HG02588 (cell line): ENCODE measurements at regions not wholly inside any gene's neighbourhood (a gene's known extent, or its start where the extent isn't known, plus 50 kb on each side); places are given as distances from the start of the nearest gene placed in this dataset.

Experiments used
- ATAC-seq: cut with Tn5 transposase; IDR thresholded peaks from one replicate; pipeline ENCODE4 v1.9.1; 2021; ENCODE audit warnings: mild to moderate bottlenecking, moderate library complexity; ENCODE audit not compliant: unreplicated experiment

DNA sequence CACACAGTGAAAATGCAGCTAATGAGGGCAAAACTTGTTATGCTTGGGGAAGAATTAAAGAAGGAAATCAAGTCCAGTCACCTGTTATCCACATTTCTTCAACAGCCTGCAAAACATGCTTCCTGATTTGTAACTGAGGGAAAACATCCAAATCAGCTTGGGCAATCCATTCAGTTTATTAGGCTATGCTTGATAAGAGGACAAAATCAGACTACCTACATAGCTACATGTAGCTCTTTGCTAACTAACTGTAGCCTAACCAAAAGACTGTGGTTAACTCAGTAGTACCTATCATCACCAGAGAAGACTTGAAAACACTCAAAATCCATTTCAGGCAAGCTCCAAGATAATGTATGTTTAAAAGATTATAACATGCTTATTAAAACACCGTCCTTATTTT is 436.4 kb downstream of the SHQ1 start:
- ATAC-seq = no peak

DNA sequence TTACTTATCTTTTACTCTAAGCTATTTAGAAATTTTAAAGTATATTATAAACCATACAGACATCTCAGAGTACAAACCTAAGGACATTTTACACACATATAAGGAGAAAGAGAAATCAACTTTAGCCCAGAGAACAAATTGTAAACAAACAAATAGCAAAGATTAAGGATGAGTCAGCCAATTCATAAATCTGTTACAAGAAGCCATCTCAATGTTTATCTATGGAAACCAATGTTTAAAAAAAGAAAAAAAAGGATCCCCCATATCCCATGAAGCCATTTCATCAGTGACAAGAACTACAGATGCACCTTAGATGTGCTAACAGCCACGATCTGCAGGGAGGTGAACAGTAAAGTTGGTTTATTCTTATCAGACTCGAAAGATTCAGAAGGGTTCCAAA is 437.1 kb downstream of the SHQ1 start:
- ATAC-seq = no peak

DNA sequence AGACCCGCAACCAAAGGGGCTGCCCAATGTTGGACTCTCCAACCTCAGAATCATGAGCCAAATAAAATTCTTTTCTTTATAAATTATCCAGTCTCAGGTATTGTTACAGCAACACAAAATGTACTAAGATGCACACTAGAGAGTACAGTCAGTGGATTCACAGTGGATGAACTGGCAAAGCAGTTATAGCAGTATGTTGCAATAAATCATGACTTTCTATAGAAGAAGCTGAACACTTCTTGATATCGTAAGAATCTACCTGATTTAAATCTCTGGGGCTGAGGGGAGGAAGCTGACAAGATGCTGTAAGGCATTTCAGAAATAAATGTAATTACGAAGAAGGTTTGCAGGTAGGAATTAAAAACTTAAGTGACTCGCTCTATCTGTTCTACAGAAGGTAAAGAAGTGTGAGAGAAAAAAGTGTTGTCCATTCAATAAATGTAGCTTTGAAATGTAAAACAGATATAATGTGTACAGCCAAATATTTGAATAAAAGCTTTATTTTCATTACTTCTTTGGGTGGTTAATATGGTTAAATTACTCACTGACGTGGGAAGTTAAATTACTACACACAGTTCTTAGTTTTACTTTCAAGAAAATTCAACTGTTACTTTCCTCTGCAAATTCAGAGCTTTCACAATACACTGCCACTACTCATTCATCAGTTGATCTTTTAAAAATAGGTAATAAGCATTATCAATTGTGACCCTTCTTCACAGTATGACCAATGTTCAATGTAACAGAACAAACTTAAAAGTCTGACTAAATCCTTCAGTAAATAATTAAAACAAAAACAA is 439.1 kb downstream of the SHQ1 start:
- no peak for ATAC-seq

DNA sequence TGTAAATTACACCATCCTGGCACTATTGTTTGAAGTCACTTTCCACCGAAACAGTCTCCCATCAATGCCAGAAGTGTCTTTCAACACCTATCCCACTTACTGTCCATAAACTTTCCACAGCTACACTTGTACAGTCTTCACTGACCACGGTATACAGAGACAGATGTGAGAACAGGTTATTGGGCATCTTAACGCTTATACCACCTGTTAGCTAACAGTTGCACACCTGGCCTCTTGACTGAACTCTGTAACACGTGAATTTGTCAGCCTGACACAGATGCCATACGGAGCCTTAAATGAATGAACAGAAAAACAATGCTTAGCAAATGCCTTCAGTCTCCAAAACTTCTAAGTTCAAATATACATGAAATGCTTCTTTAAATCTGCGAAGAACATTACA is 440.5 kb downstream of the SHQ1 start:
- no peak for ATAC-seq

DNA sequence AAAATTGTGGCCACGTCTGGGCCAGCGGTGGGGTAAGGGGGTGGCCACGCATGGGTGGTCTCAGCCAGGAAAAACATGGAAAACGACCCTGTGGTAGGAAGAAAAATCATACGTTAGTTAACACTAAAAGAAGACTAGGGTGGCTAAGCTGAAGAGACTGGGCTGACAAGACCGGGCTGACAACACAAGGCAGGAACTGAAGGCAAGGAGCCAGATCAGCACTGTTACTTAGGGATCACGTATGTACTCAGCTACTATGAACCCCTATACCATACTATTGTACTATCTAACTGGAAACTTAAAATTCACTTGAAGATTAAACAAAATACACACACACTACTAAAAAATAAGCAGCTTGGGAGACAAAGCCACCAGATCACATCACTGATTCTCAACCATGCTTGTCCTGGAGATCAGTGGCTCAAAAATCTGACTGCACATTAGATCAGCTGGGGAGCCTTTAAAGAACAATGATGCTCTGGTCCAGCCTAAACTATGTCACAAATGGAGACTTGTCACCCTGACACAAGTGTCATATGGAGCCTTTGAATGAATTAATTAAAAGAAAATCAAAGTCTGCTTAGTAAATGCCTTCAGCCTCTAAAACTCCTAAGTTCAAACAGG is 442.2 kb downstream of the SHQ1 start:
- no peak for ATAC-seq

DNA sequence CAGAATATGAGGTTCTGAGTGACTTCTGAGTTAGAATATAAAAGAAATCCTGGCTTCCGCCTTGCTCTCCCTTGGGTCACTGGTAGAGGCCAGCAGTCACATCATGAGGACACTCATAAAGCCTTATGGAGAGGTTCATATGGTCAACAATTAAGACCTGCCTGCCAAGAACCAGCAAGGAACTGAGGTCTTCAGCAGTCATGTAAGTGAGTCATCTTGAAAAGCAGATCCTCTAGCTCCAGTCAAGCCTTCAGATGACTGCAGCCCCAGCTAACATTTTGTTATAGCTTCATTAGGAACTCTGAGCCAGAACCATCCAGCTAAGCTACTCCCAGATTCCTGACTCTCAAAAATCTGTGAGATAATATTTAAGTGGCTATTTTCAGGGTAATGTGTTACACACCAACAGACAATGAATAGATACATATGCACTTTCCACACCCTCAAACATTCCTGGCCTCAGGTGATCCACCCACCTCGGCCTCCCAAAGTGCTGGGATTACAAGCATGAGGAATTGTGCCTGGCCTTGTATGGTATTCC is 447.2 kb downstream of the SHQ1 start:
- no peak for ATAC-seq

DNA sequence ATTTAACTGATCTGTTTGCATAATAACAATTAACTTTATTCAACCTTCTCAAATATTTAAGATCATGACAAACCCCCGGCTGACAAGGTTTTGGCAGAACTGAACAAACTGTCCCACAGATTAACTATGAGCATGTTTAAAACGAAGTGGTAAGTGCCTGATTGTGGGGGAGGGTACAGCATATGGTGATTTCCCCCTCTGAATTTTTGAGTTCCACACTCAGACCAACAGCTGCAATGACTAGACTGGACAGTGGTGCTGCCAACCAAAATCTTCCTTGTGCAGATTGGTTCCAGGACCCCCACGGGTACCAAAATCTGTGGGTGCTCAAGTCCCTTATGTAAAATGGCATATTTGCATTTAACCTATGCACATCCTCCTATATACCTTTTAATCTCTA is 449.5 kb downstream of the SHQ1 start:
- ATAC-seq = no peak

DNA sequence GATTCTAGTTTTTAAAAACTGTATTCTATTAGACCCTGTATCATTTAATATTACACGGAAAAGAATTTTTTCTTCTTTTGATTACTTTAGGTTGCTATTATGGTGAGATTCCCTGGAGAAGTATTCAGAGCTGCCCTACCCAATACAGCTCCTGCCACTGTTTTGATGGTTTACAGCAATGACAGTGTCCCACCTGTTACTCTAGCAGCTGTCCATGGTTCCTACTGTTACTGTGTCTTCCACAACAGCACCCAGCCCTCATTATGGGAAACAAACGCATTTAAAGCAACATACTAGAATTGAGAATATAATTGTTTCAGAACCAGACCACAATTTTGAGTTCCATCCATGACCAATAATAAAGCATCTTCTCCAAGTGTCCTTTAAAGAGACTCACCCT is 450.7 kb downstream of the SHQ1 start:
- no peak for ATAC-seq

DNA sequence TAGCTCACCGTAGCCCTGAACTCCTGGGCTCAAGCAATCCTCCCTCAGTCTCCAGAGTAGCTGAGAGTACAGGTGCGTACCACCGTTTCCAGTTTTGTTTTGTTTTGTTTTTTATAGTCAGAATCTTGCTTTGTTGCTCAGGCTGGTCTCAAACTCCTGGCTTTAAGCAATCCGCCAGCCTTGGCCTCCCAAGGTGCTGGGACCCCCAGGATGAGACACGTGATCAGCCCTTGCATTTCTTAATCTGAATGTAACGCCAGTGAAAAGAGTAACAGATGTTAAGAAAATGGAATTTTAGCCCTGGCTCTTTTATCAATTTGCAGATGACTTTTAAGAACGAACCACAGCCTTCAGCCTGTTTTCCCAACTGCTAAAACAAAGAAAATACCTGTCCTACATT is 451.3 kb downstream of the SHQ1 start:
- no peak for ATAC-seq

DNA sequence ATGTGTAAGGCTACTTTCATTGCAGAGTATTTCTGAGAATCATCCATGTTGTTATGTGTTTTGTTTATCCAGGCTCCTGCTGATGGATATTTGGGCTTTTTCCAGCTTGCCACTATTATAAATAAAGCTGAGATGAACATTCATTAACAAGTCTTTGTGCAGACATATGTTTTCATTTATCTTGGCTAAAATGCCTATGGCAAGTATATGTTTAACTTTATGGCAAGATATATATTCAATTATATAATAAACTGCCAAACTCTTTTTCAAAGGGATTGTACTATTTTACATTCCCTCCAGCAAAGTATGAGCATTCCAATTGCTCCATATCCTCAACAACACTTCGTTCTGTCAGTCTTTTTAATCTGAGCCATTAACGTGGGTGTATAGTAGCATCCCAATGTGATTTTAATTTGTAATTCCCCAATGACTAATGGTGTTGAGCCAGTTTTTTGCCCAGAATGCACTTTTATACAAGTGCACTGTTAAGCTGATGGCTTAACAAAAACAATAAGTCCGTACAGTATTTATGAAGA is 452.4 kb downstream of the SHQ1 start:
- ATAC-seq = no peak

DNA sequence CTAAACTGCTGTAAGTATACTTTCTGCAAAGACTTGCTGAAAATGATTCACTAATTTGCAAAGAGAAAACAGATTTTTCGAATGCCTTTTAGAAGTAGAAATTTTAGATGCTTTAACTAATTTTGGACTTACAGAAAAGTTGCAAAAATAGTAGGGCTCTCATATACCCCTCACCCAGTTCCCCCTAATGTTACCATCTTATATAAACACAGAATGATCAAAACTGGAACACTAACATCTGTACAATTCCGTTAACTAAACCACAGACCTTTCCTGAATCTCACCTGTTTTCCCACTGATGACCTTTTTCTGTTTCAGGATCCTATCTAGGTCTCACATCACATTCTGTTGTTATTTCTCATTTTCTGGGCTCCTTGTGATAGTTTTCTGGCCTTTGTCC is 454.8 kb downstream of the SHQ1 start:
- ATAC-seq = no peak

DNA sequence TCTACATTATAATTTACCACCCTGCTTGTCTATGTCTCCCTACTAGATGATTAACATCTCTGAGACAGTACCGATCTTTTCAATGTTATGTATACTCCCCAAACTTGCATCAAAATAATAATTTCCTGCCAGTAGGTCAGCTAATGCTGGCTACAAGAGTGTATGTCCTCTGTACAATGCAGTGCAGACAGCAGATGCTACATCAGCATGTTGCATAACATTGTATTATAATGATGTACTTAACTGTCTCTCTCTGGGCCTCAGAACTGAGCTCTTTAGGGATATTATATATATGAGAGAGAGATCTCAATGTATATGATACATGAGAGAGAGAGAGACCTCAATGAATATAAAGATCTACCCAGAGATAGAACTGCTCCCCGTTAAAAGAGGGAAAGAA is 456.6 kb downstream of the SHQ1 start:
- ATAC-seq = no peak

DNA sequence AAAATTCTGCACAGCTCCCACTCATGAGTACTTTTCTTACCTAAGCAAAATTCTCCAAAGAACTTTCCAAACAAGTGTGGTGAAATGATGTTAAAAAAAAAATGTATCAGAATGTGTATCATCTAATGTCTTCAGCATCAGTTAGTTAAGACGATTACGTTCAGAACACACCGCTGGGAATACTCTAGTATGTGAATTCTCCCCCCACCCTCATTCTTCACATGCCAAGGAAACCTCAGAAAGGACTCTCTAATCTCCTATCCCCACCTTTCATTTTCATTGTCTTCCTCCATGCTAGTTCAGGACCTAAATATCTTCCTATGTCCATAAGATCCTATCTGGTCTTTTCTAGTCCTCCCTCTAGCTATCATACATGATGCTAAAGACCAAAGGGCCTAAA is 457.4 kb downstream of the SHQ1 start:
- ATAC-seq = no peak

DNA sequence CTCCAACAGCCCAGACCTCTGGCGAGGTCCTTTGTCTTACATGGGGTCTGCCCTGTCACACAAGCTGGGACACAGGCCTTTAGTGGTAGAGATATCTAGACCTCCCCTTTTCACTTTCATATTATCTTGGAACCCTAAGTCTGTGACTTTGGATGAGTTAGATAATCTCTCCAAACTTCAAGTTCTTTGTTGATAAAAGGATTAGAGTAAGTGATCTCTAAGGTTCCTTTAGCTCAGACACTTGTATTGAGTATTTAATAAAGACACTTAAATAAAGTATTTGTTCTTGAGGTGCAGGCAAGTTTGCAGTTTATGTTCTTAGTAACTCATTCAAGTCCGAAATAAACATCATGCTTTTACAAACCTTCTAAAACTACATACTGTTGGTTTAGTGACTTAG is 459.6 kb downstream of the SHQ1 start:
- ATAC-seq = no peak

DNA sequence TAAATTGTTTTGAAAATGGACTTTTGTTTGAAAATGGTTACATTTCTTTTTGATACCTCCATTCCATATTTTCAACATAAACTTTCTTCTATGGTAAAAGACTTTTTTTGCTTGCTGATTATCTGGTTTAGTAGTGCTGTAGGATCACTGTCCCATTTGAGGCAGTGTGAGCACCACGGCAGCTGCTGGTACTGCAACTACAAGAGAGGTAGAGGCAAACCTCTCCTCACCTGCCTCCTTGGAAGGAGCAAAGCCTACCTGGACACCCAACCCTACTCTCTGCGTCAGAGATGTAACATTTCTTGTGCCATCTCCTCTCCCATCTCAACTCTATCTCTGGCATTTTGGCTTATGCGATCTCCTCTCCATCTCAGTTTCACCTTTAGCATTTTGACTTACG is 460.1 kb downstream of the SHQ1 start:
- ATAC-seq = no peak

DNA sequence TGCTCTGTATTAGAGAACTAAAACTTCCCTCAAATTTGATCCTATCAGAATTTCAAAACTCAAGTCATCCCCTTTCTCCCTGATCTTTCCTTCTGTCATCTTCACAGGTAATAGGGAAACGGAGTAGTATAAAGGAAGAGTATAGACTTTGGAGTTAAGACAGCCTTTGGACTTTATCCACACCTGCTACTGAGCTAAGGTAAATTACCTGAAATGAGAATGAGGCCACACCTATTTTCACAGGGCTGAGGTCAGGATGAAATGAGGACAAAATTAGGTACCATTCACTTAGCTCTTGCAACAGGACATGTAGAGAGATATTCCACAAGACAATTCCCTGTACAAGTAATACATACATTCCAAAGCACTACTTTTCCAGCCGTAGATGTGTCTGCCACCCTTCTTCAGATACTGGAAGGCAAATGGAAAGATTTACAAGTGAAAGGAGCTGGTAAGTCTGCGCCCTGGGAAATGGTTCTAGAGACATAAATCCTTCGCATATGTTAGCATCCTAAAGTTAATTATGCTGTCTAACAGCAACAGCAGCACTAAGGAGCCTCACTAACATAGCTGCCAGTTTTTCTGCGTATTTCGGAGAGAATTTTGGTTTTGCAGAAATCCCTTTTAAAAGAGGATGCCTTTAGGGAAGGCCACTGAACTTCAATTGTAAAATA is 461.8 kb downstream of the SHQ1 start:
- no peak for ATAC-seq

DNA sequence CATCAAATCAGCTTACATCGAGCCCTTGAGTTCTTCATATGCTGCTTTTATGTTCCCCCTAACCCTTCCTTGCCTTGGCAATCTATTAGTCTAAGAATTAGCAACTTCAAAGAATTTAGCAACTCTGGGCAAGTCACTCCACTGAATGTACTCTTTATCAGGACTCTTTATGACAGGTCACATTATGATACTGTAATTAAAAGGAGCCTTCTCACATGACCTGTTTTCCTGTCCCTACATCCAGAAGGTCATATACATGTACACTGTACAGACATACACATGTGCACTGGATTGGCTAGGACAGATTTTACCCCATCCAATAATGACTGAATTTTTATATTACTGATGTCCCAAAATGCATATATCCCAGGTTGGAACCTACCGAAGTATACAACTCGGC is 463.1 kb downstream of the SHQ1 start:
- no peak for ATAC-seq

DNA sequence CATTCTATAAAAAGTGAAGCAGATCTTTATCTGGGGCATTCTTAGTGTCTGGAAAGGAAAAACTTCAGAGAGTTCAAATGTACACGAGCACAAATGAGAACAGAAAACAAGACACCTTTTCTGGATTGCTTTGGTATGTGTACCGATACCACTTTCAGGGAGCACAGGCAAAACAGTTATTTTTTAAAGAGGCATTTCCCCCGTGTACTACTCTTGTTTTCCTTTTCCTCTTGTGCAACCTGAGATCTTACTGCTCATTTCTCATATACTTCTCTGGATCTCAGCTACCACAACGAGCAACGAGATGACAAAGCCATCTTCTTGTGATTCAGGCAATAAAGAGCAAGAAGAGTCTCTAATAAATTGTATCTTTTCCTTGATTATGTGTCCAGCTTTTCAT is 463.6 kb downstream of the SHQ1 start:
- ATAC-seq = no peak

DNA sequence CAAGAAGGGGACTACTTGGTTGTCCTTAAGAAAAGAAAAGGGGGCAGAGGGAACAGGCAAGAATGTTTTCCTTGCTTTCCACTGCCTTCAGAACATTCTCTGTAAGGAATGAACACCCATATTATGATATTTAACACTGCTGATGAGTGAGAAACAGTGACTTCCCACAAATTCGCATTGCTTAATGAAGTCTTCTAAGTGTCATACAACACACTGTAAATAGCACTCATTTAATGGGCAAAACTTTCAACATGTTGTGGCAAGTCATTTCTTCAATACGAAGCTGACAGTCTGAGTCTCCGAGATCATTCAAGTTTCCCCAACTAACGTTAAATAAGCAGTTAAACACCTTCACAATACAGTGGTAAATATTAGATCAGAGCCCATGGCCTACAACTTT is 464.4 kb downstream of the SHQ1 start:
- ATAC-seq = no peak

DNA sequence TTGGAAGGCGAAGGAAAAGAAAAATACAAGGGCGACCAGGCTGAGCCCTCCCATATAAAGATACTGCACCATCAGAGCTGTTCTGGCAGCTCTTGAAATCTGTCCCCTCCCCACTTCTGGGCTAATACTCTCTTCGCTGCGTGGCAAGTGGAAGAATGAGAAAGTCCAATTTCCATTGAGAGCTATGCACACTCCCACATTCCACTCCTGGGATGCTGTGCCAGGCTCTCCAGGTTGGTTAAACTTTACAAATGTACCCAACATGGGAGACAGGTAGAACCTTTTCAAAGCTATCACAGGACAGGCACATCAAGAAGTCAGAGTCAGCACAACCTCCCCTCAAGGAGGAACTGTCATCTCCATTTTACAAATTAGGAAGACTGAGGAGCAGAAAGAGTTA is 465.0 kb downstream of the SHQ1 start:
- ATAC-seq = no peak

DNA sequence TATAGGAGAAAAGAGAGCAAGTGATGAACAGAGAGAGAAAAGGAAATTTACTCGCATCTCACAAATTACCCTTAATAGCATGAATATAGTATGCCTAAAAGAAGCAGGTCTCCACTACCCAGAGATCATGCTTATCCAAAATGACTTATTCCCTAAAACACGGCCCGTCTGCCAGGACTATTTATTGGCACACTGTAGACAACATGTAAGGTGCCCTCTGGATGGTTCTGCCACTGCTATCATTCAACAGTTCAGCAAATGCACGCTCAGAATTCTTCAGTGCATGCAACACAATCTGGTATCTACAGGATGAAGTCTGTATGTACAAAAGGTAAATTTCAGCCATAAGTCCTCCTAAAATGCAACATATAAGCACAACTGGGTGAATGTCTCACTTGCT is 465.8 kb downstream of the SHQ1 start:
- no peak for ATAC-seq

DNA sequence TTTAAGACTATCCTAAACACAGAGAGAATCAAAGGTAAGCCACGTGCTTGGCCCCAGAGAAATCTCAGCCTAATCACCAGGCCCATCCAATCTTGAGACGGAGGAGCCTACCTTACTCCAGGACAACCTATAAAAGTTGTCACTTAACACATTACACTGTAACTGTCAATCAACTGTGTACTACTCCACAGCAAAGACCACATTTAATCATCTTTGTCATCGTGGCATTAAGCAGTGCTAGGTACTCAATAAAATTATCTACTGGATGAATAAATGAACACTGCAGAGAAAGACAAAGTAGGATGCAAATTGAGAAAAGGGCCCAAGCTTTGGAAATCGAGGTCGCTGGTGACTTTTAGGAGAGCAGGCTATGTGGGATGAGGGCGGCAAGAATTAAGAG is 466.7 kb downstream of the SHQ1 start:
- ATAC-seq = no peak
